HG02588 (cell line): ENCODE measurements at regions not wholly inside any gene's neighbourhood (a gene's known extent, or its start where the extent isn't known, plus 50 kb on each side); places are given as distances from the start of the nearest gene placed in this dataset.
"Not testable (repeated sequence)": the region's sequence is repeated elsewhere in the genome, so short reads cannot be mapped to it uniquely, and the experiment has no call there.

Experiments
- ATAC-seq: cut with Tn5 transposase; IDR thresholded peaks from one replicate; pipeline ENCODE4 v1.9.1; 2021; ENCODE audit warnings: mild to moderate bottlenecking, moderate library complexity; ENCODE audit not compliant: unreplicated experiment

- no peak for ATAC-seq
These were observed 396.9 kb upstream of the ADGRB3 start for GRCh38 chr6:68238097-68238601.

GRCh38 chr6:68237205-68237604, 397.9 kb upstream of the ADGRB3 start:
- ATAC-seq, result no peak

DNA sequence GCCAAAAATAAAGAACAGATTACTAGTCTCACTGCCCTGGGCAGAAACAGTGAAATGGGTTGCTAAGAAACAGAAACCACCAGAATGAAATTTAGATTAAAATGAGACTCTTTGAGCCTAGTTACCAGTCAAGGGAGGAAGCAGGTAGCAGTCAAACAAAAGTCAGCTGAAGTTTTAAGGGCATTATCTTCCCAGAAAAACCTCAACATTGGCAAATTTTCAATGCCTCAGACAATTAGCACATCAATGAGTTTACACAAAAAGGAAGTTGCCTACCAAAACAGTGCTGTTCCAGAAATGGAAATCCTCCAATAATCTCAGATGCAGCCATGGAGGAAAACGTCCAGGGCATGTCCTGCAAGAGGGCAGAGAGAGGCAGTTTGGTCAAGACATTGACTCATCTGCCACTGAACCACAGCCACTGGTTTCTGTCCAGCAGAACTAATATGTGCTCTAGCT, 399.7 kb upstream of the ADGRB3 start:
- no peak for ATAC-seq

DNA sequence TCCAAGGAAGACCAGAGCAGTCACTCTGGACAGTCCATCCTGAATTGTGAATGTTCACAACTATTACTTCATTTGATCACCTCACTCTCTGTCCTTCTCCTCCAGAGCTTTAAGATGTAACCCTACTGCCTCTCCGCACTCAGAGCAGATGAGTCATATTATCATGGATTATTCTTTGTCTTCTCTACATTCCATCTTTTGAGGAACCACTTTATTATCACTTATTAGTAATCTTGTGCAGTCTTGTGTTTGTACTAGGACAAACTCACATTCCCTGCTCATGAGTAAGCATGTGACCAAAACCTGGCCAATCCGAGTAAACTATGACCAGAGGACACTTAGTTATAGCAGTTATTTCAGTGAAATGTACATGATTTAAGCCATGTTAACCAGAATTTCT, 401.5 kb upstream of the ADGRB3 start:
- ATAC-seq, result no peak

- ATAC-seq, result no peak
These were observed 405.5 kb upstream of the ADGRB3 start for GRCh38 chr6:68229566-68229965.

- no peak for ATAC-seq
These were observed 408.6 kb upstream of the ADGRB3 start for GRCh38 chr6:68226460-68226859.

GRCh38 chr6:68225729-68226128, 409.4 kb upstream of the ADGRB3 start:
- ATAC-seq, result no peak

GRCh38 chr6:68211242-68211795, 423.8 kb upstream of the ADGRB3 start:
- ATAC-seq, result no peak

GRCh38 chr6:68207612-68208011, 427.5 kb upstream of the ADGRB3 start:
- ATAC-seq, result not testable (repeated sequence)

GRCh38 chr6:68200929-68201328, 434.2 kb upstream of the ADGRB3 start:
- no peak for ATAC-seq

DNA sequence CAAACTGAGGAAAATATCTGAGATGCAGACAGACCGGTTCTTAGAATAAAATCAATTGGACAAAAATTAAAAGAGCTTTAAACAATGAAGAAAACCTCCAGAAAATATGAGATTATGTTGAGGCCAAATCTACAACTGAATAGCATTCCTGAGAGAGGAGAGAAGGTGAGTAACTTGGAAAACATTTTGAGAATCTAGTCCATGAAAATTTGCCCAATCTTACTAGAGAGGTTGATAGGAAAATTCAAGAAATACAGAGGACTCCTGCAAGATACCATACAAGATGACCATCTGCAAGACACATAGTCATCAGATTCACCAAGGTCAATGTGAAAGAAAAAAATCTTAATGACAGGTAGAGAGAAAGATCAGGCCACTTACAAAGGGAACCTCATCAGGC, 437.7 kb upstream of the ADGRB3 start:
- no peak for ATAC-seq

DNA sequence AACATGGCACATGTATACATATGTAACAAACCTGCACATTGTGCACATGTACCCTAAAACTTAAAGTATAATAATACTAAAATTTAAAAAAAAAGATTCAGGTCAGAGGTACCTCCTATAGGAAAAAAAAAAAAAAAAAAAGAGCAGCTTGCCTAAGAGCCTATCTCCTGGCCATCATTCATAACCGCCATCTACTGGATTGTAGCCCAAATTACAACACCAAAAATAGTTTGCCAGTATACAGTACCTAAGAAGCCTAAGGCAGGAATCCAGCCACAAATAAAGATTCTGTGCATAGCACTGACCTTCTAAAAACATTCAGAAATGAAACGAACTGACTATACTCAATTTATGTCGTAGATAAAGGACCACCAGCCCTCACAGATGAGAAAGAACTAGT, 438.4 kb upstream of the ADGRB3 start:
- no peak for ATAC-seq

DNA sequence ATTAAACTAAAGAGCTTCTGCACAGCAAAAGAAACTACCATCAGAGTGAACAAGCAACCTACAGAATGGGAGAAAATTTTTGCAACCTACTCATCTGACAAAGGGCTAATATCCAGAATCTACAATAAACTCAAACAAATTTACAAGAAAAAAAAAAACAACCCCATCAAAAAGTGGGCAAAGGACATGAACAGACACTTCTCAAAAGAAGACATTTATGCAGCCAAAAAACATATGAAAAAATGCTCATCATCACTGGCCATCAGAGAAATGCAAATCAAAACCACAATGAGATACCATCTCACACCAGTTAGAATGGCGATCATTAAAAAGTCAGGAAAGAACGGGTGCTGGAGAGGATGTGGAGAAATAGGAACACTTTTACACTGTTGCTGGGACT, 439.3 kb upstream of the ADGRB3 start:
- ATAC-seq, result not testable (repeated sequence)

DNA sequence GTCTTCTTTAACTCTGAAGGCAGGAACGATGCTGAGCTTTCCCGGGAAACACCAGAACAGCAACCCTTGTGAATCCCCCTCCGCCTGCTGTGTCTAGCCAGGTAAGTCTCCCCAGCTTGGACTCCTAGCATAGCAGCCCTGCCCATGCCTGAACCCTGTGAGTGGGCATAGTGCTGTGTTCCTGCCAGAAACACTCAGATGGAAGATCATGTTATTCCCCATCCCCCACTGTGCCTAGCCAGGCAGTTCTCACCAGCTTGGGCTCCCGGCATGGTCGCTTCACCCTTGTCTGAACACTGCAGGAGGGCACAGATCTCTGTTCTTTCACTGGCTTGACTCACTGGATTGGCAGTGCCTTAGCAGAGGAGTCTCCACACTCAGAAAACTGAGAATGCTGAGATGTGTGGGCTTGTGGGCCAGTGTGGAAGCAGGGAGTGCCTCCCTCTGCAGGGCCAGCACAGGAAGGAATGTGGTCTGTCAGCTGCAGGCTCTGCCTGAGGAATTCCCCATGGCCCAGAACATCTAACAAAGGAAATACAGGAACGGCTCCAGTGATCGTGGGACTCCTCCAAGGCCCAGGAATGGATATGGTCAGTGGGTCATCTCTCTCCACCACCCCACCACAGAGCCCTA, 440.1 kb upstream of the ADGRB3 start:
- no peak for ATAC-seq

GRCh38 chr6:68192988-68193387, 442.1 kb upstream of the ADGRB3 start:
- no peak for ATAC-seq

DNA sequence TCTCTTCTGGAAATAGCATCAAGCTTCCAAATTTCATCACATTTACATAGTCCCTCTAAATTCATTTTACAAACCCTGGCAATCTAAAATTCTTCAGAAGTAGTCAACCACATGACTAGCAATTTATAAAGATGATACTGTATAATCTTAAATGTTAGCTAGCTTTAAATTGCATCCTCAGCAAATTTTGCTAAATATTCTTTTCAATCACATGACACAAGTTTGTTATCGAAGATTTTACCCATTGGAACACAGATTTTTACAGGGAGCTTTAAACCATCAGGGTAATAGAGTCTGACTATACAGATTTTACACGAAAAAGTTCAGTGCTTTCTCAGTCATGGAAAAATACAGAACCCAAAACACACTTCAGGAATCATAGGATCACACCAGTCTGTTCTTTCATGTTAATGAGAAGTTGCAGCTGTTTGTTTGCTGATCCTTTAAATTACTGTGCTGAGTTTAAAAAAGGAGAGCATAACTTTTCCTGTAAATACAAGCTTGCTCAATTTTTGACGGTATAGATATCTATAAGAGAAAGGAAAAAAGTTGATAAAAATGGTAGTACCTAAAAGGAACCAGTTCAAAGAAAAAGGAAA, 445.8 kb upstream of the ADGRB3 start:
- no peak for ATAC-seq

GRCh38 chr6:68186870-68187269, 448.2 kb upstream of the ADGRB3 start:
- no peak for ATAC-seq

DNA sequence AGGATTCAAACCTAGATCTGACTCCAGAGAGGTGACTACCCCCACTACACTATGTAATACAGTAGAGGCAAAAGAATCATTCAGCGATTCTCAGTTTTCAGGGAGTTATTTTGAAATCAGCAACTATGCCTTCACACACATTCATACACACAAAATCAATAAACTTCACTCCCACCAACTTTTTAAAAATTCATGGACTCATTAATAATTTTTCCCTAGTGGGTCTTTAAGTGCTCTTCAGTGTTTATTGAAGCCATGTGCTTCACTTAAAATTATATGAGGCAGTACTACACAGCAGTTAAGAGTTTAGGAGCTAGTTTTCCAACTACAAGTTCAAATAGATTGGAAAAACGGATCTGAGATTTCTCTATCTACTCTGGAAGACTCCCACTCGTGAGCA, 452.7 kb upstream of the ADGRB3 start:
- ATAC-seq, result no peak

DNA sequence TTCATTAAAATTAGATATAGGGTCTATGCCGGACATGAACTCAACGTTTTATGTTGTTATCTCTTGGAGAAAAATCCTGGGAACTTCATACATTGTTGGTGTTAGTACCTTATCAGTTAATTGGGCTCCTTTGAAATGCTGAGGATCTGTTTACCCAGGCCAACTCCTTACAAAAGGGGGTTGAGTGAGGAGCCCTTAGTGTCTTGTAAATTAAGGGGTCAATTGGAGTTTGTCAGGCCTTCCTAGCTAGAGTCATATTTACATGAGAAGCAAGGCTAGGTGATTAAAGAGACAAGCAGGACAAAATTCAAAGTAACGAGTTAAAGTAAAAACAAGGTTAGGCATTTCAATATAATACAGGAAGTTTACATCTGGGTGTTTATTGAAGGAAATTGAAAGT, 454.1 kb upstream of the ADGRB3 start:
- ATAC-seq, result not testable (repeated sequence)

DNA sequence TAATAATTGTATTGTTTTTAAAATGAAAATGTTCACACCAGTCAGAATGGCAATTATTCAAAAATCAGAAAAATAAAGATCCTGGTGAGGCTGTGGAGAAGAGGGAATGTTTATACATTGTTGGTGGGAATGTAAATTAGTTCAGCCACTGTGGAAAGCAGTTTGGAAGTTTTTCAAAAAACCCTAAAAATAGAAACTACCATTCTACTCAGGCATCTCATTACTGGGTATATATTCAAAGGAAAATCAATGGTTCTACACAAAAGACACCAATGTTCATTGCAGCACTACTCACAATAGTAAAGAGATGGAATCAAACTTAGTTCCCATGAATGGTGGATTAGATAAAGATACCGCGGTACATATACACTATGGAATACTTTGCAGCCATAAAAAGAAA, 461.5 kb upstream of the ADGRB3 start:
- ATAC-seq, result no peak

DNA sequence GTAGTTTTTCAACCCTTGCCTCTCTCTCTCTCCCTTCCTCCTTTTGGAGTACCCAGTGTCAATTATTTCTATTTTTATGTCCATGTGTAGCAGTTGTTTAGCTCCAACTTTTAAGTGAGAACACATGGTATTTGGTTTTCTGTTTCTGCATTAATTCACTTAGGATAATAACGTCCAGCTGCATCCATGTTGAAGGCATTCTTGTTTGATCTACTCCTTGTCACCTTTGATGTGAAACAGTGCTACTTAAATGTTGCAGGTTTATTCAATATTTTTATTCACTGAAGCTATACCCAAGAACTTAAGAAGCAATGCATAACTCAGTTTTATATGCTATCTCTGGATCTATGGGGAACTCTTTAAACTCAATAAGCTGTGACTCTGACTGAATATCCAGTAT, 465.2 kb upstream of the ADGRB3 start:
- no peak for ATAC-seq

DNA sequence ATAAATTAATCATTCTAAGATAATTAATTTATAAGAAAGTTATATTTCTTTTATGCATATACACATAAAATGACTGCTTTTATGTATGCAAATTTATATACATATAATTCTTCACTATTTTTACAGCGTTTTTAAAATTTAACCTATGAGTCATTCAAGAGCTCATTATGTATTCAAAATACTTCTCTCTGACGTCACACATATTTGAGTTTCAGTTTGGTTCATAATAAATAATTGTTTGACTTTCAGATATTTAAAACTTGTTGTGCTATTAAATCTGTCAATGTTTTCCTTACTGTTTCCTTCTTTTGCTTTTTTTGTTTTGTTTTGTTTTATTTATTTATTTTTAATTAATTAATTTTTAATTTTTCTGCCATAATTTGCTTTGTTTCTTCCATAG, 467.5 kb upstream of the ADGRB3 start:
- no peak for ATAC-seq
